Stimulated activated CD4-positive, alpha-beta T cell treated with anti-CD3 and anti-CD28 coated beads, Interleukin-15, amount 100 ng/mL, for 24 hours (primary cell): ENCODE measurements at regions not wholly inside any gene's neighbourhood (a gene's known extent, or its start where the extent isn't known, plus 50 kb on each side); places are given as distances from the start of the nearest gene placed in this dataset.
"Not testable (repeated sequence)": the region's sequence is repeated elsewhere in the genome, so short reads cannot be mapped to it uniquely, and the experiment has no call there.

Experiments
- DNase-seq: peaks from one replicate; pipeline ENCODE4 v3.0.0-alpha.2; 2020

- no peak for DNase-seq
Observed at GRCh38 chr12:5268424-5269210, 163.3 kb upstream of the NTF3 start.

- no peak for DNase-seq
Observed at GRCh38 chr12:5269846-5270245, 162.1 kb upstream of the NTF3 start.

DNA sequence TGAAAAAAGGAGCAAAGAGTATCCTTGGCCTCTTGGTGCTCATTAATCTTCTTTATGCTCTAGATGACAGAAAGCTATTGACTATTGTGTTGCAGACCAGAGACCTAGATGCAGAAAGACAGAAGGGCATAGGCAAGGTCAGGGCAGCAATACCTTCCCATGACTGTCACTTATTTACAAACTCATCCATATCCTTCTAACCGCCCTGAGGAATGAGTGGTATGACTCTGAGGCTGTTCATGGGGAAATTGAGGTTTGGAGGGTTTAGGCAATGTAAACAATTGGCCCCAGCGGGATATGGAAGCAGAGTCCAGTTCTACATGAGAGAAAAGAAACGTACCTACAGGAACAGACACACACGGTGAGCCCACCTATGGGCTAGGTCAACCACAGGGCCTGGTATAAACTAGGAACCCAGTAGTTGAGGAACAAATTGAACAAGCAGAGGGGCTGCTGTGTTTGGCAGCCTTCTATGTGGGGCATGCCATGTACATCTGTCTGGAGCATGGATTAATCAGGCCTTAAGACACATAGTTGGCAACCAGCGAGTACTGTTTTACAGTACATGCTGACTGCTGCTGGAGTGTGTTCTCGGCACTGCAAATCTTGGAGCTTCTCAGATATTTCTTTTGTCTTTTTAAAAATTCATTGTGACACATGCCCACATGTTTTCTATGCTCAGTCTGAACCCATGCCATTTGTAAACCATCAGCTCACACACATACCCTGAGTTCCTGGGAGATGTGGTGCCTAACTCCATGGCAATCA, 159.7 kb upstream of the NTF3 start:
- no peak for DNase-seq

DNA sequence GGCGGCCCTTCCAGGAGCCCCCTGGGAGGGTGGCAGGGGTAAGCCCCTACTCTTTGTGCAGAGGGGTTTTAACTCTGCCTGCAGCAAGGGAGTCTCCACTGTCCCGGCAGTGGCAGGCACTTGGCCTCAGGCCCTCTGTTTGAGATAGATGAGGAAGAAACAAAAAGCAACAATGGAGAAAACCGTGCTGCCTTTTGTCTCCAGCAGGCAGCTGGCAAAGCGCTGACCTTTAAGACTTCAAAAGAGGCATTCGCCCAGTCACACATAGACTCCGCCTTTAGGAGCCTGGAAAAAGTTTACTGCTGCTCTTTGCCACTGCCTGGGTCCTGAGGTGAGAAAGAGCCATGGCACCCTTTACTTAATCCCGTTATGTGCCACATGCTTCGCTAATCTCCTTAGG, 158.2 kb upstream of the NTF3 start:
- no peak for DNase-seq

- DNase-seq = no peak
Observed at GRCh38 chr12:5276327-5276880, 155.5 kb upstream of the NTF3 start.

- DNase-seq = no peak
Observed at GRCh38 chr12:5280086-5280485, 151.8 kb upstream of the NTF3 start.

GRCh38 chr12:5290368-5290767, 141.5 kb upstream of the NTF3 start:
- not testable (repeated sequence) for DNase-seq

GRCh38 chr12:5292651-5293050, 139.3 kb upstream of the NTF3 start:
- DNase-seq = no peak

DNA sequence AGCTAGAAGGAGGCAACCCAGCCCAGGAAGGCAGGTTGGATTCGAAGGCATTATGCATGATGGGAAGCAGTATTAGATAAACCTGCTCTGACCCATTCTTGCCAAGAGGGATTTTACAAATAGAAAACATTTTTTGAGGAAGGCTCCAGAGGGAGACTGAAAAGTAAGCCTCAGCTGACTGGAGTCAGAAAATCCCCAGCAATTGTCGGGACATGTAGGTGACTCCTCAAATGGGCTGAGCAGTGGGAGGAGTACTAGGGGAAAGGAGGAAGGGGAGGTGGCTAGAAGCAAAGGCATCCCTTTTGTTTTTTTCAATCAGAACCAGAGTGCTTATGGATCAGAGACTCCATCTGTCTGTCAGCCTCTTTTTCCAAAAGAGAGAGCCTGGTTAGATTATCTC, 138.1 kb upstream of the NTF3 start:
- DNase-seq = no peak

GRCh38 chr12:5294274-5295070, 137.4 kb upstream of the NTF3 start:
- no peak for DNase-seq

GRCh38 chr12:5295151-5295550, 136.8 kb upstream of the NTF3 start:
- no peak for DNase-seq

GRCh38 chr12:5295996-5296395, 135.9 kb upstream of the NTF3 start:
- no peak for DNase-seq

- DNase-seq = no peak
Observed at GRCh38 chr12:5301539-5301938, 130.4 kb upstream of the NTF3 start.

DNA sequence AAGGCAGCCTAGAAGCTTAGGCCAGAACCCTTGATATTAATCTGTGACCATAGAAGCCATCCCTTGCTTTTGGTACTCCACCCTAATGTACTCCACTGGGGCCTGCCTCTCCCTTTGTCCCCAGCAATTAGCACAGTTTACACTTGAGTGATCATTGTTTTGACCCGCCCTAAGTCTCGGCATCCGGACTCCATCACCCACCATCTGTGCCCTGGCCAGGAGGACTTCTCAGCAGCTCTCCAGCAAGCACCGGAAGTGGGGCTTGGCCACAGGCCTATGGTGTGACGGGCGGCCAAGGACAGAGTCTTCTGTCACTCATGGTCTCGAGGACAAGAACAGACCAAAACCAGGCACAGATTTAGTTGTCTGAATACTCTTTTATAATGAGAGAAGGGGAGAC, 126.5 kb upstream of the NTF3 start:
- no peak for DNase-seq

- DNase-seq = no peak
Observed at GRCh38 chr12:5305886-5306545, 125.9 kb upstream of the NTF3 start.

- DNase-seq = no peak
Observed at GRCh38 chr12:5307065-5307464, 124.8 kb upstream of the NTF3 start.

- no peak for DNase-seq
Observed at GRCh38 chr12:5308216-5308615, 123.7 kb upstream of the NTF3 start.

DNA sequence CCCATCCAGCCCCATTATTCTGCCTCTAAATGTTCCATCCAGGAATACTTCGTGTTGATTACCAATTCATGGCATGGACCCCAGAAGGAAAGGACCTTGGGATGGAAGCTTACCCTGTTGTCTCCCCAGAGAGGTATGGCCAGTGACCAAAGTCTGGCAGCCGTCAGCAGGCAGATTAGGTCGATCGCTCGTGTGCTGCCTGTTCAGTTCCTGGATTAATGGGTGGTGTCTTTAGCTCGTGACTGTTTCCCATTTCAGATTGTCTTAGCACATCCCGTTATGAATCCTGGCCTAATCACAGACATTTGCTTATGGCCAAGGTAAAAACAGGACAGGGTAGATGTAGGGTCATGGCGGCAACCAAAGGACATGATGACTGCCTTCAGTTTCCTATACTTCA, 122.9 kb upstream of the NTF3 start:
- no peak for DNase-seq

DNA sequence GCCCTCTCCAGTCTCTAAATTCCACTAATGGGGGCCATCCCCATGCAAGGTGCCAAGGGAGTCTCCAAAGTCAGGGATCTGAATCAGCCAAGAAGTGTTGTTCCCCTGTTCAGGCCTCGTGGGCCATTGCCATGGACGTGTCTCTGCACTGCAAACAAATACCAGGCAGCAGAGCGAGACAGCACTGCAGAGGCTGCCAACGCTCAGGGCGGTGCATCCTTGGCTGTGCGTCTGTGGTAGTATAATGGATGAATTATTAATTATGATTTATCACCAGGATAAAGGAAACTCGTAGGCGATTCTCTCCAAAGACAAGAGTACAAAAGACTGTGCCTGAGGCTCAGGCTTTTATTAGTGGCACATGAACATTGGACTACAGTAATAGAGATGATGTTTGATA, 122.3 kb upstream of the NTF3 start:
- no peak for DNase-seq

DNA sequence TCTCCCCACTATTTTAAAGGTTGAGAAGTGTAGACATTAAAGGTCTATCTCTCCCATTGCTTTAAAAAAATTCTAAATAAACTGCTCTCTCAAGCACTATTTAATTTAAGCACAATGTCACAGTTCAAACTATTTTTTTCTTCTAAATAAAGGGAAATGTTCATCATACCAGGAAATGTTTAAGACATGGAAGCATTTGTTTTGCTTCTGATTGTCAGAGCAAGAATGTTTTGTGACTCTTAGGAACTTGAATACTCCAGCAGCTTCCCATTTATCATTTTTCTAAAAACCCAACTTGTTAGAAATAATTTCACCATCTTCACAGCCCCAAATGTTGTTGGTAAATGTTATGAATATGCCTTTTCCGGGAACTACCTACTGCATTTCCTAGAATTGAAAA, 121.8 kb upstream of the NTF3 start:
- no peak for DNase-seq

DNA sequence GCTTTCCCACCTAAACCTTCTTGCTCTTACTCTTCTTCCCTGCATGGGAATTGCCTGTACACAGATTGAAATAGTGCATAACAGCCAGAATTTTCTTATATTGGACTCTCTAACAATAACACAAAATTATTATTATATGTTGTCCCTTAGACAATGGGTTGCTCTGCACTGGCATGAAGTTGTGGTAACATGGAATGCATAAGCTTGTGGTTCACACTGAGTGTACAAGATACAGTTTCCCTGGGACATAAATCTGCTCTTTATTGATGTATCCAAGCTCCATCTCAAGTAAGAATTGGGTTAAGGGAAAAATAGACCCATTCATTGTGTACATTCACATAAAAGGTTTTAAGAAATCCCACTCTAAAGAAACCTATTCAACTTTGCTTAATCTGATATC, 114.4 kb upstream of the NTF3 start:
- no peak for DNase-seq

- DNase-seq = no peak
Observed at GRCh38 chr12:5318874-5319273, 113.0 kb upstream of the NTF3 start.
